ENCODE measurements at regions not wholly inside any gene's neighbourhood (a gene's known extent, or its start where the extent isn't known, plus 50 kb on each side); places are given as distances from the start of the nearest gene placed in this dataset.

- no peak overlapping the region for H3K27ac ChIP-seq (ENCODE audit: low read depth, low read length)
- H3K9me3 ChIP-seq (ENCODE audit: control insufficient read depth, insufficient read depth, low read depth, low read length) = no peaks in the 10 kb centered on the region
- no peaks in the 10 kb centered on the region for H3K36me3 ChIP-seq (ENCODE audit: control insufficient read depth, insufficient read depth, low read length)
- H3K9ac ChIP-seq (ENCODE audit: low read length) = no peak overlapping the region
- peaks cover 22% of the 10 kb centered on the region; the same call in 1 of the 2 replicates for H3K4me1 ChIP-seq (ENCODE audit: control insufficient read depth, insufficient read depth, low read length)
- no peaks in the 10 kb centered on the region for H3K27me3 ChIP-seq (ENCODE audit: control insufficient read depth, insufficient read depth, low read length)
- no peak overlapping the region for H3K4me3 ChIP-seq (ENCODE audit: low read depth, low read length)
Observed at GRCh38 chr11:15873501-15873900, 482.8 kb downstream of the SOX6 start.

- Histone ChIP-seq H3K4me1 (ENCODE audit: control insufficient read depth, insufficient read depth, low read length) (peaks cover 22% of the 10 kb centered on the region; the same call in 1 of the 2 replicates), H3K4me3 (ENCODE audit: low read depth, low read length) (no peak overlapping the region), H3K9me3 (ENCODE audit: control insufficient read depth, insufficient read depth, low read depth, low read length) (no peaks in the 10 kb centered on the region), H3K27ac (ENCODE audit: low read depth, low read length) (no peak overlapping the region), H3K9ac (ENCODE audit: low read length) (no peak overlapping the region), H3K36me3 (ENCODE audit: control insufficient read depth, insufficient read depth, low read length) (no peaks in the 10 kb centered on the region), H3K27me3 (ENCODE audit: control insufficient read depth, insufficient read depth, low read length) (no peaks in the 10 kb centered on the region)
Observed at GRCh38 chr11:15874704-15875103, 481.6 kb downstream of the SOX6 start.

- Histone ChIP-seq H3K27ac (ENCODE audit: low read depth, low read length) (no peak overlapping the region), H3K36me3 (ENCODE audit: control insufficient read depth, insufficient read depth, low read length) (no peaks in the 10 kb centered on the region), H3K9me3 (ENCODE audit: control insufficient read depth, insufficient read depth, low read depth, low read length) (no peaks in the 10 kb centered on the region), H3K27me3 (ENCODE audit: control insufficient read depth, insufficient read depth, low read length) (no peaks in the 10 kb centered on the region), H3K9ac (ENCODE audit: low read length) (no peak overlapping the region), H3K4me3 (ENCODE audit: low read depth, low read length) (no peak overlapping the region), H3K4me1 (ENCODE audit: control insufficient read depth, insufficient read depth, low read length) (peaks cover 22% of the 10 kb centered on the region; the same call in 1 of the 2 replicates)
Observed at GRCh38 chr11:15875393-15875792, 481.0 kb downstream of the SOX6 start.

GRCh38 chr11:15875943-15876342, 480.4 kb downstream of the SOX6 start:
- Histone ChIP-seq H3K27me3 (ENCODE audit: control insufficient read depth, insufficient read depth, low read length) (no peaks in the 10 kb centered on the region), H3K9ac (ENCODE audit: low read length) (no peak overlapping the region), H3K27ac (ENCODE audit: low read depth, low read length) (no peak overlapping the region), H3K4me1 (ENCODE audit: control insufficient read depth, insufficient read depth, low read length) (peaks cover 22% of the 10 kb centered on the region; the same call in 1 of the 2 replicates), H3K4me3 (ENCODE audit: low read depth, low read length) (no peak overlapping the region), H3K9me3 (ENCODE audit: control insufficient read depth, insufficient read depth, low read depth, low read length) (no peaks in the 10 kb centered on the region), H3K36me3 (ENCODE audit: control insufficient read depth, insufficient read depth, low read length) (no peaks in the 10 kb centered on the region)

GRCh38 chr11:15878756-15879155, 477.6 kb downstream of the SOX6 start:
- no peak overlapping the region for H3K4me3 ChIP-seq (ENCODE audit: low read depth, low read length)

GRCh38 chr11:15880291-15880690, 476.1 kb downstream of the SOX6 start:
- Histone ChIP-seq H3K27ac (ENCODE audit: low read depth, low read length) (no peak overlapping the region), H3K4me3 (ENCODE audit: low read depth, low read length) (no peak overlapping the region), H3K9ac (ENCODE audit: low read length) (no peak overlapping the region), H3K27me3 (ENCODE audit: control insufficient read depth, insufficient read depth, low read length) (no peaks in the 10 kb centered on the region), H3K9me3 (ENCODE audit: control insufficient read depth, insufficient read depth, low read depth, low read length) (no peaks in the 10 kb centered on the region), H3K4me1 (ENCODE audit: control insufficient read depth, insufficient read depth, low read length) (peaks cover 16% of the 10 kb centered on the region; the same call in 1 of the 2 replicates), H3K36me3 (ENCODE audit: control insufficient read depth, insufficient read depth, low read length) (no peaks in the 10 kb centered on the region)

More at GRCh38 chr11:15878756-15879155, 477.6 kb downstream of the SOX6 start:
- H3K27me3 ChIP-seq (ENCODE audit: control insufficient read depth, insufficient read depth, low read length) = no peaks in the 10 kb centered on the region
- peaks cover 10% of the 10 kb centered on the region; the same call in 1 of the 2 replicates for H3K4me1 ChIP-seq (ENCODE audit: control insufficient read depth, insufficient read depth, low read length)
- no peaks in the 10 kb centered on the region for H3K36me3 ChIP-seq (ENCODE audit: control insufficient read depth, insufficient read depth, low read length)
- H3K27ac ChIP-seq (ENCODE audit: low read depth, low read length) = no peak overlapping the region
- no peaks in the 10 kb centered on the region for H3K9me3 ChIP-seq (ENCODE audit: control insufficient read depth, insufficient read depth, low read depth, low read length)
- no peak overlapping the region for H3K9ac ChIP-seq (ENCODE audit: low read length)

- H3K9ac ChIP-seq (ENCODE audit: low read length) = no peak overlapping the region
Observed at GRCh38 chr11:15882876-15883454, 473.4 kb downstream of the SOX6 start.

GRCh38 chr11:15883455-15883920, 472.9 kb downstream of the SOX6 start:
- H3K27ac ChIP-seq (ENCODE audit: low read depth, low read length) = no peak overlapping the region
- peaks cover 6% of the 10 kb centered on the region; the same call in 1 of the 2 replicates for H3K4me1 ChIP-seq (ENCODE audit: control insufficient read depth, insufficient read depth, low read length)
- H3K4me3 ChIP-seq (ENCODE audit: low read depth, low read length) = no peak overlapping the region
- H3K9me3 ChIP-seq (ENCODE audit: control insufficient read depth, insufficient read depth, low read depth, low read length) = no peaks in the 10 kb centered on the region
- H3K36me3 ChIP-seq (ENCODE audit: control insufficient read depth, insufficient read depth, low read length) = no peaks in the 10 kb centered on the region
- no peak overlapping the region for H3K9ac ChIP-seq (ENCODE audit: low read length)
- no peaks in the 10 kb centered on the region for H3K27me3 ChIP-seq (ENCODE audit: control insufficient read depth, insufficient read depth, low read length)

More at GRCh38 chr11:15882876-15883454, 473.4 kb downstream of the SOX6 start:
- Histone ChIP-seq H3K27ac (ENCODE audit: low read depth, low read length) (no peak overlapping the region), H3K4me3 (ENCODE audit: low read depth, low read length) (no peak overlapping the region), H3K9me3 (ENCODE audit: control insufficient read depth, insufficient read depth, low read depth, low read length) (no peaks in the 10 kb centered on the region), H3K4me1 (ENCODE audit: control insufficient read depth, insufficient read depth, low read length) (peaks cover 6% of the 10 kb centered on the region; the same call in 1 of the 2 replicates), H3K36me3 (ENCODE audit: control insufficient read depth, insufficient read depth, low read length) (no peaks in the 10 kb centered on the region), H3K27me3 (ENCODE audit: control insufficient read depth, insufficient read depth, low read length) (no peaks in the 10 kb centered on the region)

- no peak overlapping the region for H3K9ac ChIP-seq (ENCODE audit: low read length)
- H3K4me3 ChIP-seq (ENCODE audit: low read depth, low read length) = no peak overlapping the region
- H3K27ac ChIP-seq (ENCODE audit: low read depth, low read length) = no peak overlapping the region; the same call in 1 of the 2 replicates
- no peaks in the 10 kb centered on the region for H3K36me3 ChIP-seq (ENCODE audit: control insufficient read depth, insufficient read depth, low read length)
- no peaks in the 10 kb centered on the region for H3K27me3 ChIP-seq (ENCODE audit: control insufficient read depth, insufficient read depth, low read length)
- H3K9me3 ChIP-seq (ENCODE audit: control insufficient read depth, insufficient read depth, low read depth, low read length) = no peaks in the 10 kb centered on the region
- peaks cover 6% of the 10 kb centered on the region; the same call in 1 of the 2 replicates for H3K4me1 ChIP-seq (ENCODE audit: control insufficient read depth, insufficient read depth, low read length)
Observed at GRCh38 chr11:15884141-15884540, 472.2 kb downstream of the SOX6 start.

- Histone ChIP-seq H3K4me1 (ENCODE audit: control insufficient read depth, insufficient read depth, low read length) (peaks cover 6% of the 10 kb centered on the region; the same call in 1 of the 2 replicates), H3K27ac (ENCODE audit: low read depth, low read length) (no peak overlapping the region; the same call in 1 of the 2 replicates), H3K9me3 (ENCODE audit: control insufficient read depth, insufficient read depth, low read depth, low read length) (no peaks in the 10 kb centered on the region), H3K9ac (ENCODE audit: low read length) (no peak overlapping the region), H3K4me3 (ENCODE audit: low read depth, low read length) (no peak overlapping the region), H3K27me3 (ENCODE audit: control insufficient read depth, insufficient read depth, low read length) (no peaks in the 10 kb centered on the region), H3K36me3 (ENCODE audit: control insufficient read depth, insufficient read depth, low read length) (no peaks in the 10 kb centered on the region)
Observed at GRCh38 chr11:15884777-15885540, 471.4 kb downstream of the SOX6 start.

GRCh38 chr11:15885854-15886253, 470.5 kb downstream of the SOX6 start:
- Histone ChIP-seq H3K27ac (ENCODE audit: low read depth, low read length) (no peak overlapping the region), H3K4me1 (ENCODE audit: control insufficient read depth, insufficient read depth, low read length) (peaks cover 9% of the 10 kb centered on the region; the same call in 1 of the 2 replicates), H3K9ac (ENCODE audit: low read length) (no peak overlapping the region), H3K36me3 (ENCODE audit: control insufficient read depth, insufficient read depth, low read length) (no peaks in the 10 kb centered on the region), H3K4me3 (ENCODE audit: low read depth, low read length) (no peak overlapping the region), H3K9me3 (ENCODE audit: control insufficient read depth, insufficient read depth, low read depth, low read length) (no peaks in the 10 kb centered on the region), H3K27me3 (ENCODE audit: control insufficient read depth, insufficient read depth, low read length) (no peaks in the 10 kb centered on the region)

Data from HUES6 (cell line).